Peyer's patch (tissue), 4 donors: ENCODE measurements at regions not wholly inside any gene's neighbourhood (a gene's known extent, or its start where the extent isn't known, plus 50 kb on each side); places are given as distances from the start of the nearest gene placed in this dataset.

ENCODE experiments used
- POLR2A ChIP-seq, 2 donors: fragments of 450-650 bp; IDR thresholded peaks; one replicate each; pipeline ENCODE4 v1.5.1; 2017; ENCODE audit warnings: antibody characterized with exemption in 2 of 2, mild to moderate bottlenecking in 2 of 2, moderate library complexity in 2 of 2
- TF ChIP-seq, protein P1 (sequence below), 6 experiments: fragments of 450-650 bp in 4 of 6; fragments of 200-600 bp in 2 of 6; sonication (generic) in 1 of 6; IDR thresholded peaks; one replicate each; pipeline ENCODE4 v1.5.1; 2017 to 2019; ENCODE audit warnings: antibody characterized with exemption in 6 of 6, mild to moderate bottlenecking in 3 of 6, moderate library complexity in 1 of 6

DNA sequence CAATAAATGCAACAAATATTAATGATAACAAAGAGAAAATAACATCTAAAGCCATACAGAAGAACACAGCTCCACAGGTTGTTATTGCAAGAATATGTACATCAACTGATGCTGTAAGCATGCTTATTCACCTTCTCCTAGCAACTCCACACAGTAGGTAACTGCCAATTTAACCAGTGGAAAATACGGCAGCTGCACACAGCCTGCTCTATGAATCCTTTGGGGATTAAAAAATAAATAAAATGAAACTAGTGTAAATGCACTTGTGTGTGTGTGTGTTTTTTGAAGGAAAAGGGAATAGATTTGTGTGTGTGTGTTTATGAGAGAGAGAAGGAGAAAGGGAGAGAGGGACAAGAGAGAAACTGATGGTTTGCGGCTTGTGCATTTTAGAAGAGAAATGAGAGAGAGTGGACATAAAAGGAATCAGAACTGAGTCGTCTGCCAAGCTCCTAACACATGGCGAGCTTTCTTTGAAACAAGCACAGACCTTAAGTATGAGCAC lies 96.2 kb upstream of the PDE1A start:
- TF ChIP-seq, protein P1, sequence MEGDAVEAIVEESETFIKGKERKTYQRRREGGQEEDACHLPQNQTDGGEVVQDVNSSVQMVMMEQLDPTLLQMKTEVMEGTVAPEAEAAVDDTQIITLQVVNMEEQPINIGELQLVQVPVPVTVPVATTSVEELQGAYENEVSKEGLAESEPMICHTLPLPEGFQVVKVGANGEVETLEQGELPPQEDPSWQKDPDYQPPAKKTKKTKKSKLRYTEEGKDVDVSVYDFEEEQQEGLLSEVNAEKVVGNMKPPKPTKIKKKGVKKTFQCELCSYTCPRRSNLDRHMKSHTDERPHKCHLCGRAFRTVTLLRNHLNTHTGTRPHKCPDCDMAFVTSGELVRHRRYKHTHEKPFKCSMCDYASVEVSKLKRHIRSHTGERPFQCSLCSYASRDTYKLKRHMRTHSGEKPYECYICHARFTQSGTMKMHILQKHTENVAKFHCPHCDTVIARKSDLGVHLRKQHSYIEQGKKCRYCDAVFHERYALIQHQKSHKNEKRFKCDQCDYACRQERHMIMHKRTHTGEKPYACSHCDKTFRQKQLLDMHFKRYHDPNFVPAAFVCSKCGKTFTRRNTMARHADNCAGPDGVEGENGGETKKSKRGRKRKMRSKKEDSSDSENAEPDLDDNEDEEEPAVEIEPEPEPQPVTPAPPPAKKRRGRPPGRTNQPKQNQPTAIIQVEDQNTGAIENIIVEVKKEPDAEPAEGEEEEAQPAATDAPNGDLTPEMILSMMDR (IDR thresholded peaks at IDR 0.05), result no peak
- TF ChIP-seq POLR2A (IDR thresholded peaks at IDR 0.05), result no peak
